Activated naive CD8-positive, alpha-beta T cell (primary cell): ENCODE measurements at regions not wholly inside any gene's neighbourhood (a gene's known extent, or its start where the extent isn't known, plus 50 kb on each side); places are given as distances from the start of the nearest gene placed in this dataset.

Experiments
- H3K27ac Mint-ChIP-seq: one replicate; pipeline ENCODE4 v1.8.0; 2021; ENCODE audit warnings: mixed read lengths
- H3K27me3 Mint-ChIP-seq: one replicate; pipeline ENCODE4 v1.8.0; 2021; ENCODE audit warnings: mixed read lengths
- H3K36me3 Mint-ChIP-seq: one replicate; pipeline ENCODE4 v1.8.0; 2021; ENCODE audit warnings: mixed read lengths
- H3K4me1 Mint-ChIP-seq: one replicate; pipeline ENCODE4 v1.8.0; 2021; ENCODE audit warnings: low read depth, mixed read lengths
- H3K4me3 Mint-ChIP-seq: one replicate; pipeline ENCODE4 v1.8.0; 2021; ENCODE audit warnings: mild to moderate bottlenecking, mixed read lengths
- H3K9me3 Mint-ChIP-seq: one replicate; pipeline ENCODE4 v1.8.0; 2021; ENCODE audit warnings: low read depth, mixed read lengths

- peaks cover 6% of the 10 kb centered on the region for H3K27me3 Mint-ChIP-seq
- no peaks in the 10 kb centered on the region for H3K4me1 Mint-ChIP-seq
- H3K27ac Mint-ChIP-seq, result no peak overlapping the region
- H3K9me3 Mint-ChIP-seq, result peaks cover 16% of the 10 kb centered on the region
- H3K4me3 Mint-ChIP-seq, result no peak overlapping the region
- H3K36me3 Mint-ChIP-seq, result peaks cover 2% of the 10 kb centered on the region
Observed at GRCh38 chr22:44379817-44380755, 67.3 kb upstream of the SHISAL1 start.

DNA sequence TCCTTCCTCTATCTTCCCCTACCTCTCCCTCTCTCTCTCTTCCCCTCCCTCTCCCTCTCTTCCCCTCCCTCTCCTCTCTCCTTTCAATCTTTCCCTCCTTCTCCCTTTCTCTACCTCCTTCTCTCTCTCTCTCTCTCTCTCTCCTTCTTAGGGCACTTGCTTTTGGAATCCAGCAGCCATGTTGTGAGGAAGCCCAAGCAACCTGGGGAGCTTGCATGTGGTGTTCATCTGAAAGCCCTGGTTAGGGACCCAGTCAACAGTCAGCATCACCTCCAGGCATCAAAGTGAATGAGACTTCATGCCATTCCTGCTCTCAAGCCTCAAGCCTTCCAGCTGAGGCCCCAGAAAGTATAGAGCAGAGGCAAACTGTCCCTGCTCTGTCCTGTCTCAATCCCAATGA is 65.6 kb upstream of the SHISAL1 start:
- no peak overlapping the region for H3K4me3 Mint-ChIP-seq
- H3K27ac Mint-ChIP-seq, result no peak overlapping the region
- H3K27me3 Mint-ChIP-seq, result peaks cover 7% of the 10 kb centered on the region
- H3K36me3 Mint-ChIP-seq, result peaks cover 3% of the 10 kb centered on the region
- no peaks in the 10 kb centered on the region for H3K4me1 Mint-ChIP-seq
- peaks cover 26% of the 10 kb centered on the region for H3K9me3 Mint-ChIP-seq

DNA sequence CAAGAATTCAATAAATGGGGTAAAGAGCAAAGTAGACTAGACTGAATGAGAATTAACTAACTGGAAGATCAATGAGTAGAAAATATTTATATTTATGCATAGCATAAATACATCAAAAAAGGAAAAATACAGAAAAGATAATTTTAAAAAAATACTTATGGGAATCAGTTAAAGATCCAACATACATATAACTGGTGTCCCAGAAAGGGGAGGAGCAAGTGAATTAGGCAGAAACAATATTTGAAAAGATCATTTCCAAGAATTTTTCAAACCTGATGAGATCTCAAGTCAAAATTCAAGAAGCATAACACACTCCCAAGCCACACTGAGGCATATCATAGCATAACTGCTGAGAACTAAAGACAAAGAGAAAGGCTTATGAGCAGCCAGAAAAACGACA is 62.7 kb upstream of the SHISAL1 start:
- H3K27ac Mint-ChIP-seq, result no peak overlapping the region
- peaks cover 26% of the 10 kb centered on the region for H3K9me3 Mint-ChIP-seq
- peaks cover 7% of the 10 kb centered on the region for H3K27me3 Mint-ChIP-seq
- no peak overlapping the region for H3K4me3 Mint-ChIP-seq
- H3K36me3 Mint-ChIP-seq, result peaks cover 3% of the 10 kb centered on the region
- no peaks in the 10 kb centered on the region for H3K4me1 Mint-ChIP-seq

DNA sequence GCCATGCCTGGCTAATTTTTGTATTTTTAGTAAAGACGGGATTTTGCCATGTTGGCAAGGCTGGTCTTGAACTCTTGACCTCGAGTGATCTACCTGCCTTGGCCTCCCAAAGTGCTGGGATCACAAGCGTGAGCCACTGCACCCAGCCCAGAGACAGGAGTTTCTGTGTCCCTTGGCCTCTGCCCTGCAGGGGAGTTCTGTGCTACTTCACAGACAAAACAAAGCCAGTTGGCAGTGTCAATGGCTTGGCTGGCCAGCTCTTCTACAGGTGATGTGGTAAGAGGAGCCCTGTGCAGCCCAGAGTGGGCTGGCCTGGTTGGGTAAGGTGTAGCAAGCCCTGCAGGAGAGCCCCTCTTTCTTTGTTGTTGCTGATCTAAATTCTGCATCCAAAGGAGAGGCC is 60.5 kb upstream of the SHISAL1 start:
- Mint-ChIP-seq H3K9me3 (peaks cover 23% of the 10 kb centered on the region), H3K4me1 (no peaks in the 10 kb centered on the region), H3K27ac (no peak overlapping the region), H3K4me3 (no peak overlapping the region), H3K27me3 (peaks cover 2% of the 10 kb centered on the region), H3K36me3 (peaks cover 3% of the 10 kb centered on the region)

- H3K36me3 Mint-ChIP-seq, result peaks cover 3% of the 10 kb centered on the region
- peaks cover 20% of the 10 kb centered on the region for H3K9me3 Mint-ChIP-seq
- H3K4me1 Mint-ChIP-seq, result no peaks in the 10 kb centered on the region
- peaks cover 2% of the 10 kb centered on the region for H3K27me3 Mint-ChIP-seq
- H3K4me3 Mint-ChIP-seq, result no peak overlapping the region
- H3K27ac Mint-ChIP-seq, result no peak overlapping the region
Observed at GRCh38 chr22:44372611-44373010, 59.9 kb upstream of the SHISAL1 start.

DNA sequence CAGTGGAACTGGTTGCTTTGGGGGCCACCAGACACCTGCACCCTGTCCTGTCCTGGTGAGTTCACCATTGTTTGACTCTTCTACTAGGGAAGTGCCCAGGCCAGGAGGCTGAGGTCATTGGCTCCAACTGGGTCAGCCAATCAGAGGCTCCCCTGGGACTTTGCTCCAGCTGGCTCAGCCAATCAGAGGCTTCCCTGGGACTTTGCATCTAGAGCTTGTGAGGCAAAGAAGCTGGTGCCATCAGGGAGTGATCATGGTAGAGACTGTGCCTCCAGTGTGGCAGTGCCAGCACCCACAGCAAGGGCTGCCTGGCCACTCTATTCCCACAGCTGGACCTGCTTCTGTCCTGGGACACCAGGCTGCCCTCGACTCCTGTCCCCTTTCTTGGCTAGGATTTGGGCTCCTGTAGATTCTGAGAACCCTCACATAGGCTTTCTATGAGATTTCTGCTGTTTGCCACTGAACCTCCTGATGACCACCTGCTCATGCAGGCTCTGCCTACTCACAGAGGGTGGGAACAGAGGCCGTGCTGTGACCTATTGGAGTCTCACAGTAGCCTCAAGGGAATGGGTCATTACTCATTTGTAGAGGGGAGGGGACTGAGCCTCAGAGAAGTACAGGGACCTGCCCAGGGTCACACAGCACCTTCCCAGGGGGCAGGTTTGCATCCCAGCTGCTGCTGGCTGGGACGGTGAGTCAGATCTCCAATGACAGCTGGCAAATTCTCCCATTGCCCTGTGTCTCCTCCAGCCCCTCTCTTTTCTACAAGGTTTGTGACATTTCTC is 59.2 kb upstream of the SHISAL1 start:
- Mint-ChIP-seq H3K27ac (no peak overlapping the region), H3K4me1 (no peaks in the 10 kb centered on the region), H3K36me3 (peaks cover 3% of the 10 kb centered on the region), H3K27me3 (peaks cover 2% of the 10 kb centered on the region), H3K4me3 (no peak overlapping the region), H3K9me3 (peaks cover 16% of the 10 kb centered on the region)

DNA sequence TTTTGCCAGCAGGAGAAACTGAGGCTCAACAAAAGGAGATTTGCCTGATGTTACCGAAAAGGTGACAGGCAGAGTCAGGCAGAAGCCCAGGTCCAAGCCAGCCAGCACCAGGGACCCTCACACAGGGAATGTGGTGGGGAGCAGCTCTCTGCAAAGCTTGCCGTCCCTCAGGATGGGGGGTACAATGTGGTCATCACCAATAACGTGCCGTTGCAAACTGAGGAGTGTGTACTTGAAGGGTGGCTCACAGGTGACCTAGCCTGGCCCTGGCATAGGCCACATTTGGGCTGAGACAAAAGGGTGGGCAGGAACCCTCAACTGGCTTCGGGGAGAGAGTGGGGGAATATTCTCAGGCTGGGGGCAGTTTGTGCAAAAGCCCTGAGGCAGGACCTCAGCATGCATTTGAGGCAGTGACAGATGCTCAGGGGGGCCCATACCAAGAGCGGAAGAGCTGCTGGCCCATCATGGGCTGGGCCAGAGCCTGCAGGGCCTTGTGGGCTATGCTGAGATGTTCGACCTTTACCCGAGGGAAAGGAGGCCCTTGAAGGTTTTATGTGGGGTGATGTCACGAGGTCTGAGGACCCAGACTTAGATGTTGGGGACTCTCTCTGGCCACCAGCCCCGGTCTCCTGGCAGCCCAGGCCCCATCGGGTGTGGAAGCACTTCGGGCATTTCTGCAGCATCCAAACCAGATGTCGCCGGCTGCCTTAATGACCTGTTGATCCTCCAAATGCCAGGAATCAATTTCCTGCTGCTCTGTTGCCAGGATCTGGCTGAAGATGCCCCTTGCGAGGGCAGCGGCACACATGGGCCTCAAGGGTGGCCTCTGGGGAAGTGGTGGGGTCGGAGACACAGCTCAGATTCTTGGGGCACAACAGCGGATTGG is 57.4 kb upstream of the SHISAL1 start:
- Mint-ChIP-seq H3K9me3 (peaks cover 11% of the 10 kb centered on the region), H3K4me1 (no peaks in the 10 kb centered on the region), H3K27ac (no peak overlapping the region), H3K27me3 (peaks cover 2% of the 10 kb centered on the region), H3K4me3 (no peak overlapping the region), H3K36me3 (peaks cover 2% of the 10 kb centered on the region)

GRCh38 chr22:44369293-44369661 is 56.5 kb upstream of the SHISAL1 start:
- Mint-ChIP-seq H3K4me3 (no peak overlapping the region), H3K27me3 (peaks cover 2% of the 10 kb centered on the region), H3K9me3 (peaks cover 4% of the 10 kb centered on the region), H3K4me1 (no peaks in the 10 kb centered on the region), H3K27ac (no peak overlapping the region), H3K36me3 (no peaks in the 10 kb centered on the region)

DNA sequence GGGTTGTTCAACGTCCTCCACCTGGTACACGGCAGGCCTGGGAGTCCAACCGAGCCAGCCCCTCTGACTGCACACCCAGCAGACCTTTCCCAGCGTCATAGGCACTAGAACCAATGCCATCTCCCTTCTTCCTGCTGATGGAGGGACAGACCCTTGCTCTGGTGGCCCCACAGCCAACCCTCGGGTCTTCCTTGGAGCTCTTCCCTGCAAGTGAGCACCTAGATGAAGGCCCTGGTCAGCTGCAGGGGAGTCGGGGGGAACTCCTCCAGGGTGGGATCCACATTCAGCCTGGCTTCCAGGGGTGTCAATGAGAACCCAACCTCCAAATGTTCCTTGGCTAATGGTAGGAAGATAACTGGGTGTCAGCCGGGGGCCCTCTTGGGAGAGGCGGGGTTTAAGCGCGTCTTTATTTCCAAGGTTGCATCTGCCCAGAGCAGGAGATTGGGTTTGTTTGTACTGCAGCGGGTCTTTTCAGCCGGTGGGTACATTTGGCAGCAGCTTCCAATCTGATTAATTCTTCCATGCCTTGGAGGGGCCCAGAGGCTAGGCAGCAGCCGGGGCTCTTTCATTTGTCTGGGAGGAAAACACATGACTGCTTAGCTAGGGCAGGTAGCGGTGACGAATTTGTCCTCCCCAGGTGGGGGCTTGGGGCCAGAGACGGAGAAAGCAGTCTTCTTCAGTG is 56.0 kb upstream of the SHISAL1 start:
- no peaks in the 10 kb centered on the region for H3K36me3 Mint-ChIP-seq
- H3K4me1 Mint-ChIP-seq, result no peaks in the 10 kb centered on the region
- no peaks in the 10 kb centered on the region for H3K9me3 Mint-ChIP-seq
- H3K4me3 Mint-ChIP-seq, result no peak overlapping the region
- H3K27ac Mint-ChIP-seq, result no peak overlapping the region
- no peaks in the 10 kb centered on the region for H3K27me3 Mint-ChIP-seq

- Mint-ChIP-seq H3K27ac (no peak overlapping the region), H3K4me1 (no peaks in the 10 kb centered on the region), H3K4me3 (no peak overlapping the region), H3K36me3 (no peaks in the 10 kb centered on the region), H3K9me3 (no peaks in the 10 kb centered on the region), H3K27me3 (no peaks in the 10 kb centered on the region)
Observed at GRCh38 chr22:44366372-44367300, 53.9 kb upstream of the SHISAL1 start.

DNA sequence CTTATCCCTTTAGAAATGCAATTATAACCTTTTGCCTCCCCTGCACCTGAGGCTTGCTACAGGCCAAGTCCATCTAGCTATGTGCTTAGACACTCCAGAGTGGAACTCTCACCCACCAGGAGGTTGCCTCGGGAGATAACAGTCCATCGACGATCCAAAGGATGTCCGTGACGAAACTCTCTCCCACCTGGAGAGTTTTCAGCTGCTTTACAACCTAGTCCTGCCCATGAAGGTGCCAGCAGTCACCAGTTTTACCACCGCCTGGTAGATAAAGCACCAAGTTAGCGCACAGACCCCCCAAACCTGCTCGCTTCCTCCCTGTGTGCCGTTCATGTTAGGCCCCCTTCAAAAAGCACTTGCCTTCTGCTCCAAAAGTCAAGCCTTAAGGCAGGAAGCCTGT is 53.1 kb upstream of the SHISAL1 start:
- Mint-ChIP-seq H3K36me3 (no peaks in the 10 kb centered on the region), H3K4me3 (no peak overlapping the region)

GRCh38 chr22:44365191-44365590 is 52.4 kb upstream of the SHISAL1 start:
- H3K4me1 Mint-ChIP-seq, result no peaks in the 10 kb centered on the region
- H3K4me3 Mint-ChIP-seq, result no peak overlapping the region
- H3K27me3 Mint-ChIP-seq, result no peaks in the 10 kb centered on the region
- no peaks in the 10 kb centered on the region for H3K36me3 Mint-ChIP-seq
- H3K27ac Mint-ChIP-seq, result no peak overlapping the region
- H3K9me3 Mint-ChIP-seq, result no peaks in the 10 kb centered on the region

More for the DNA sequence above, 53.1 kb upstream of the SHISAL1 start:
- Mint-ChIP-seq H3K27me3 (no peaks in the 10 kb centered on the region), H3K9me3 (no peaks in the 10 kb centered on the region), H3K27ac (no peak overlapping the region), H3K4me1 (no peaks in the 10 kb centered on the region)

GRCh38 chr22:44364751-44365130 is 52.0 kb upstream of the SHISAL1 start:
- Mint-ChIP-seq H3K9me3 (no peaks in the 10 kb centered on the region), H3K4me1 (no peaks in the 10 kb centered on the region), H3K27me3 (no peaks in the 10 kb centered on the region), H3K36me3 (no peaks in the 10 kb centered on the region), H3K27ac (no peak overlapping the region), H3K4me3 (no peak overlapping the region)
